Progenitor cell of endocrine pancreas (in vitro differentiated cells): ENCODE measurements at regions not wholly inside any gene's neighbourhood (a gene's known extent, or its start where the extent isn't known, plus 50 kb on each side); places are given as distances from the start of the nearest gene placed in this dataset.

Experiments used
- DNase-seq: peaks from one replicate; pipeline ENCODE4 v3.0.0; 2021; ENCODE audit warnings: low spot score; ENCODE audit not compliant: unreplicated experiment
- H3K27ac Mint-ChIP-seq: 2 replicates; pipeline ENCODE4 v1.8.0; 2021; ENCODE audit warnings: mild to moderate bottlenecking, moderate library complexity, mixed read lengths
- H3K27me3 Mint-ChIP-seq: 2 replicates; pipeline ENCODE4 v1.8.0; 2021; ENCODE audit warnings: mixed read lengths
- H3K36me3 Mint-ChIP-seq: 2 replicates; pipeline ENCODE4 v1.8.0; 2022; ENCODE audit warnings: mixed read lengths; ENCODE audit not compliant: insufficient read depth
- H3K4me1 Mint-ChIP-seq: 2 replicates; pipeline ENCODE4 v1.8.0; 2021; ENCODE audit warnings: low read depth, mixed read lengths
- H3K4me3 Mint-ChIP-seq: 2 replicates; pipeline ENCODE4 v1.8.0; 2021; ENCODE audit warnings: low read depth, mild to moderate bottlenecking, moderate library complexity, mixed read lengths
- H3K9me3 Mint-ChIP-seq: 2 replicates; pipeline ENCODE4 v1.8.0; 2021; ENCODE audit warnings: low read depth, mixed read lengths
- TF ChIP-seq, protein P1 (sequence below): fragments of 200-600 bp; sonication (generic); IDR thresholded peaks from one replicate; pipeline ENCODE4 v1.5.0; 2021; ENCODE audit warnings: antibody characterized with exemption, mild to moderate bottlenecking; ENCODE audit not compliant: unreplicated experiment

DNA sequence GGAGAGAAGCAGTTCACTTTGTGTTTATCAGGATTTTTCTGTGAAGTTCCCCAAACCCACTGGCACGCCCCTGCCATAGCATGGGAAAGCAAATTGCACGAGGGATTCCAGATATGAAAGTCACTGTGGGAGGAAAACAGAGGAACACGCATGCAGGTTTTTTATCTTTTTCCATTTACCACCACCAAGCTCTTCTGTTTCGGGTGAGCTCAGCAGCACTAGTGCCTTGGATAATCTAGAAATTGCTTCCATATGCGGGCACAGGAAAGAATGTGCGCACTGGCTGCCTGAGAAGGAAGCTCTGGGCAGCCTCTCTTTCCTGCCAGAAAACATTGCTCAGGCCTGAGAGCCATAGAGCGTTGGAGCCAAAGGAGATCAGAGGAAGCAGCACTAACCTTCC, 65.9 kb upstream of the WIPF1 start:
- TF ChIP-seq, protein P1, sequence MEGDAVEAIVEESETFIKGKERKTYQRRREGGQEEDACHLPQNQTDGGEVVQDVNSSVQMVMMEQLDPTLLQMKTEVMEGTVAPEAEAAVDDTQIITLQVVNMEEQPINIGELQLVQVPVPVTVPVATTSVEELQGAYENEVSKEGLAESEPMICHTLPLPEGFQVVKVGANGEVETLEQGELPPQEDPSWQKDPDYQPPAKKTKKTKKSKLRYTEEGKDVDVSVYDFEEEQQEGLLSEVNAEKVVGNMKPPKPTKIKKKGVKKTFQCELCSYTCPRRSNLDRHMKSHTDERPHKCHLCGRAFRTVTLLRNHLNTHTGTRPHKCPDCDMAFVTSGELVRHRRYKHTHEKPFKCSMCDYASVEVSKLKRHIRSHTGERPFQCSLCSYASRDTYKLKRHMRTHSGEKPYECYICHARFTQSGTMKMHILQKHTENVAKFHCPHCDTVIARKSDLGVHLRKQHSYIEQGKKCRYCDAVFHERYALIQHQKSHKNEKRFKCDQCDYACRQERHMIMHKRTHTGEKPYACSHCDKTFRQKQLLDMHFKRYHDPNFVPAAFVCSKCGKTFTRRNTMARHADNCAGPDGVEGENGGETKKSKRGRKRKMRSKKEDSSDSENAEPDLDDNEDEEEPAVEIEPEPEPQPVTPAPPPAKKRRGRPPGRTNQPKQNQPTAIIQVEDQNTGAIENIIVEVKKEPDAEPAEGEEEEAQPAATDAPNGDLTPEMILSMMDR = no peak
- Mint-ChIP-seq H3K4me3 (no peak overlapping the region), H3K27ac (no peak overlapping the region)

DNA sequence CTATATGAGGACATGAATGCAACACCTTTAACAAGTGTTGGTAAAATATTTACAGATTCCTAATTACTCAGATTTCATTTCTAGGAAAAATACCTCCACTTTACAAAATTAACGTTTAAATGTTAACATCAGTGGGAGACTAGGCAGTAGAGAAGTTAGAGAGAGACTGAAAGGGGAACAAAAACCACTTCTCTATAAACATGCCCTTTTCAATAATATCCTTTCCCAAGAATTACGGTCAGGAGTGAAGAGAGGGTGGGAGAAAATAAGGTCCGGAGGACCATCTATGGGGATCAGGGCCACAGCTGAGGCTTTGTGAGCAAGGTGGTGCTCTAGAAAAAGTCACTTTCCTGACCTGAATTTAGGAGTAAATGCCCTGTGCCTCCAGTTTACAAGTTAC, 65.3 kb upstream of the WIPF1 start:
- peaks cover 3% of the 10 kb centered on the region for H3K4me1 Mint-ChIP-seq
- H3K27me3 Mint-ChIP-seq = peaks cover 3% of the 10 kb centered on the region
- no peaks in the 10 kb centered on the region for H3K9me3 Mint-ChIP-seq
- TF ChIP-seq, protein P1 = no peak
- no peak overlapping the region for H3K27ac Mint-ChIP-seq
- H3K4me3 Mint-ChIP-seq = no peak overlapping the region
- no peaks in the 10 kb centered on the region for H3K36me3 Mint-ChIP-seq
- DNase-seq = no peak

More for the DNA sequence above, 65.9 kb upstream of the WIPF1 start:
- Mint-ChIP-seq H3K9me3 (no peaks in the 10 kb centered on the region), H3K27me3 (peaks cover 3% of the 10 kb centered on the region), H3K4me1 (peaks cover 3% of the 10 kb centered on the region), H3K36me3 (no peaks in the 10 kb centered on the region)
- no peak for DNase-seq

DNA sequence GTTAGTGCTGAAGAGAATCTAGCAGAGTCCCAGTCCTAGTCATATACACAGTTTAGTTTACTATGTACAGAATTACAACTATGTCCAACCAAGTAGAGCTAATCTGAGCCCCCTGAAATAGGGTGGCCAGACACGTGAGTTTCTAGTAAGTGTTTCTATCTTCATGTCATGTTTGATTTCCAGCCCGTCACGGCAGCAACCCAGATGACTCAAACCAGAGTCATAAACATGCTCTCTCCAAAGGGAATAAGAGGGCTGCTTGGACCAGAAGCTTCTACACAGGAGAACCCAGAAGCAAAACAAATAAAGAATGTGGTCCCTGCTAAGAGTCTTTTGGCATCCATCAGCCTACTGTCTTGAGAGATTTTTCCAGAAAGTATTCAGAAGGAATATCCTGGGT, 64.9 kb upstream of the WIPF1 start:
- H3K4me1 Mint-ChIP-seq = peaks cover 2% of the 10 kb centered on the region
- no peaks in the 10 kb centered on the region for H3K36me3 Mint-ChIP-seq
- TF ChIP-seq, protein P1 = no peak
- H3K27ac Mint-ChIP-seq = no peak overlapping the region
- no peak overlapping the region for H3K4me3 Mint-ChIP-seq
- H3K27me3 Mint-ChIP-seq = peaks cover 3% of the 10 kb centered on the region
- DNase-seq = no peak
- H3K9me3 Mint-ChIP-seq = no peaks in the 10 kb centered on the region

DNA sequence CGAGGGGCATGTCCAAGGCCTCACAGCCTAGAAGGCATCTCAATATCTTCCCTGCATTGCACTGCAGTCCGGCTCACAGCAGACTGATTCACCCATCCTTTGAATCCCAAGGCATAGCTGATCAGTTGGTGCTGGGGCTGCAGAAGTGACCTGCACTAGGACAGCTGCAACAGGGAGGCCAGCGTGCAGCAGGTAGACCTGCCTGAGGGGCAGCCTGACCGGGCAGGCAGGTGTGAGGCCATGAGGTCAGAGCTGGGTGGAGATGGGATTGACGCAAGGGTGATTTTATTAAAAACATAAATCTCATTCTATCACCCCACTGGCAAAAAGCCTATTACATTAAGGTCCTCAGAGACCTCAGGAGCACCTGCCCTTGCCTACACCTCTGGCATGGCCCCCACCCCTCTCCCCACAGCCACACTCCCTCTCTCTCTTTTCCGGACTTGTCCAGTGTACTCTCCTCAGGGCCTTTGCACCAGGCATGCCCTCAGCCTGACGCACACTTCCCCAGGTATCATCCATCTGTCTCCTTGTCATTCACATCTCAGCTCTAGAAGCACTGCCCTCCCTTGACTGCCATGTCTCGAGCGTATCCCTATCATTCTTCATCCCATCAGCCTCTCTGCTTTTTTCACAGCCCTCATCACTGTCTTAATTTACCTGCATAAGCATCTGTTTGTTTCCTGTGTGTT, 63.5 kb upstream of the WIPF1 start:
- H3K9me3 Mint-ChIP-seq = peaks cover 1% of the 10 kb centered on the region
- no peak overlapping the region for H3K4me3 Mint-ChIP-seq
- H3K36me3 Mint-ChIP-seq = no peaks in the 10 kb centered on the region
- TF ChIP-seq, protein P1 = no peak
- no peak overlapping the region for H3K27ac Mint-ChIP-seq
- H3K27me3 Mint-ChIP-seq = no peaks in the 10 kb centered on the region
- no peak for DNase-seq
- no peaks in the 10 kb centered on the region for H3K4me1 Mint-ChIP-seq

DNA sequence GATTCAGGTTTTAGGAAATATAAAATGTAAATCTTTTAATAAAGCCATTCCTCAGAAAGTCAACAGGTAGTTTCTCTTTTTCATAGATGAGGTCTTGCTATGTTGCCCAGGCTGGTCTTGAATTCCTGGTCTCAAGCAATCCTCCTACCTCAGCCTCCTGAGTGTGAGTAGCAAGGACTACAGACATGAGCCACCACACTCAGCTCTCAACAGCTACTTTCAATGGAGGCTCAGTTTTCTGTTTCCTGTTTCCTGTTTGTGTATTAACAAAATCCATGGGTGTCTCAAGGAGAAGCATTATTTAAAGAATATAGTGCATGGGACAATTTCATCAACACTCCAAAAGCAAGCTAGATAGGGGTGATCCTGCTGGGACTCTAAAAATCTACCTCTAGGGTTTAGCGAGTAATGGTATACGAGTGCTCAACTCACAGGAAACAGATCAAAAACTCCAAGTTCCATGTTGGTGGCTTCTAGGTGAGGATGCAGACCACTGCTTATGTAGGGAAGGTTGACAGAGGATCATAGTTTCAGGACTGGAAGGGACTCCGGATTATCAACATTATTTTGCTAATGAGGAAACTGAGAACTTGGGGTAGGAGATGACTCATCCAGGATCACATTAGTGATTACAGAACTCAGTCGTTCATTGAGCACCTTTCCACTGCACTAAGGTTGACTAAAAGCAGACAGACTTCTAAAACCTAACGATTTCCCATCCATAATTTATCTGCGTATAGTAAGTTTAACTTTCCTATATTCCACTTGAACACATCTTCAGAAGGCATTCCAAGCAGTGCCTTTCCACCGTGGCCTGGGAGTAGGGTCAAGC, 61.7 kb upstream of the WIPF1 start:
- H3K4me1 Mint-ChIP-seq = no peaks in the 10 kb centered on the region
- H3K36me3 Mint-ChIP-seq = no peaks in the 10 kb centered on the region
- H3K27ac Mint-ChIP-seq = no peak overlapping the region
- H3K27me3 Mint-ChIP-seq = no peaks in the 10 kb centered on the region
- TF ChIP-seq, protein P1 = no peak
- peaks cover 4% of the 10 kb centered on the region for H3K9me3 Mint-ChIP-seq
- DNase-seq = no peak
- no peak overlapping the region for H3K4me3 Mint-ChIP-seq
